ENCODE measurements at regions not wholly inside any gene's neighbourhood (a gene's known extent, or its start where the extent isn't known, plus 50 kb on each side); places are given as distances from the start of the nearest gene placed in this dataset.

GRCh38 chr9:71329873-71330272 is 208.5 kb upstream of the TRPM3 start:
- CTCF ChIA-PET: no interaction called here
- DNase-seq (ENCODE audit: low read depth, low spot score): no peak

DNA sequence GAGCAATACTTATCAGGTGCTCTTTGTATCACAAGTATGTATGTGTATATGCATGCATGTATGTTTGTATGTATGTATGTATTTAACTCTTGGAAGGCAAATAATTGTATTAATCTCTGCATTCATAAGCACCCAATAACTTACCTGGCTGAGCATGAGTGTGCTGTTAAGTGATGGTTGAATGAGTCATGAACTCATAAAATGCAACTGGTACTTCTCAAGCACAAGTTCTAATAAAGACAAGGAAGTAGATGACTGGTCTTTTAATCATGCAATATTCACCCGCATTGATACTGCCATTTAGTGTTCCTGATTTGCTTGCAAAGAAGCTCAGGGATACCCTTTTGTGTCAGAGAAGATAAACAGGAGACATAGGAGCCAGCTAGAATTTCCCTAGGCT is 204.9 kb upstream of the TRPM3 start:
- TF ChIP-seq CTCF (IDR thresholded peaks at IDR 0.05; ENCODE audit: low read depth, low read length): no peak
- no peak for DNase-seq (ENCODE audit: low read depth, low spot score)
- Histone ChIP-seq H3K27me3 (ENCODE audit: control insufficient read depth, insufficient read depth, low read length) (no peaks in the 10 kb centered on the region), H3K9me3 (ENCODE audit: control insufficient read depth, insufficient read depth, low read length) (no peaks in the 10 kb centered on the region), H3K27ac (ENCODE audit: low read depth, low read length) (no peak overlapping the region), H3K4me3 (ENCODE audit: low read depth, low read length) (no peak overlapping the region)
- ChIA-PET CTCF (no interaction called here), POLR2A (no interaction called here)

More at GRCh38 chr9:71329873-71330272, 208.5 kb upstream of the TRPM3 start:
- H3K9me3 ChIP-seq (ENCODE audit: control insufficient read depth, insufficient read depth, low read length): no peaks in the 10 kb centered on the region
- POLR2A ChIA-PET: no interaction called here
- H3K4me3 ChIP-seq (ENCODE audit: low read depth, low read length): no peak overlapping the region
- H3K27ac ChIP-seq (ENCODE audit: low read depth, low read length): no peak overlapping the region
- H3K27me3 ChIP-seq (ENCODE audit: control insufficient read depth, insufficient read depth, low read length): no peaks in the 10 kb centered on the region
- TF ChIP-seq CTCF (IDR thresholded peaks at IDR 0.05; ENCODE audit: low read depth, low read length): no peak

DNA sequence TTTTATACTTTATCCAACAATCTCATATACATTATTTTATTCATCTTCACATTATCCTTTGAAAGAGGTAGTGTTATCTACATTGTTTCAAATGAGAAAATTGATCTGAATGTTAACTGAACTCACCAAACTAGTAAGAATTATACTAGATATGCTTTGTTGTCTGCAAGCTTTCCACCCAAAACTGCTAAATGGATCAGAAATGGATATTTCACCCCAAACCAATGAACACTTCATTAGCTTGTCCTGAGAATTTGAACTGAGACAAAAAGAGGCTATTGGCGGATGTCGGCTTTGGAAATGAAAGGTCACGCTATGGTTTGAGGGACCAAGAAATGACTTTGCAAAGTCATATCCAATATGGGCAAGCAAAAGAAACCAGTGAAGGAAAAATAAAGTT is 201.9 kb upstream of the TRPM3 start:
- H3K4me3 ChIP-seq (ENCODE audit: low read depth, low read length): no peak overlapping the region
- POLR2A ChIA-PET: no interaction called here

DNA sequence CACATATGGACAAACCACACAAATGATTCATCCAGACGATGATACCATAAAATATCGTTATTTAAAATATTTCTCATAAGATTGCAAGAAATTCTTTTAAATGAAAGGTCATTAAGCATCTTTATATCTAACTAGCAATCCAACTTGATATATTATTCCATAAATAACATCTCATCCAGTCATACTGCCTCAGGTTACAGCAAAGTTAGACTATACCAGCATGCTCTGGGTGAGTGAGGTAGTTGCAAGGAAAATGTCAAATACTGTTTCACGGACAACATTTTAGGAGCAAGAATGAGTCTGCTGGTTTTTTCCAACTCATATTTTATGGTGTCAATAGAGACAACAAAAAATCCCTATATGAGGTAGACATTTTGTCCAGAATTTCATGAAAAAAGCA is 200.9 kb upstream of the TRPM3 start:
- no peaks in the 10 kb centered on the region for H3K9me3 ChIP-seq (ENCODE audit: control insufficient read depth, insufficient read depth, low read length)
- ChIA-PET CTCF (no interaction called here), POLR2A (no interaction called here)
- DNase-seq (ENCODE audit: low read depth, low spot score): no peak
- no peak for TF ChIP-seq CTCF (IDR thresholded peaks at IDR 0.05; ENCODE audit: low read depth, low read length)
- H3K27ac ChIP-seq (ENCODE audit: low read depth, low read length): no peak overlapping the region
- H3K4me3 ChIP-seq (ENCODE audit: low read depth, low read length): no peak overlapping the region
- H3K27me3 ChIP-seq (ENCODE audit: control insufficient read depth, insufficient read depth, low read length): no peaks in the 10 kb centered on the region

More for the DNA sequence above, 201.9 kb upstream of the TRPM3 start:
- no peak for DNase-seq (ENCODE audit: low read depth, low spot score)
- H3K27ac ChIP-seq (ENCODE audit: low read depth, low read length): no peak overlapping the region
- no peaks in the 10 kb centered on the region for H3K9me3 ChIP-seq (ENCODE audit: control insufficient read depth, insufficient read depth, low read length)
- H3K27me3 ChIP-seq (ENCODE audit: control insufficient read depth, insufficient read depth, low read length): no peaks in the 10 kb centered on the region
- CTCF ChIA-PET: no interaction called here
- no peak for TF ChIP-seq CTCF (IDR thresholded peaks at IDR 0.05; ENCODE audit: low read depth, low read length)

- H3K27me3 ChIP-seq (ENCODE audit: control insufficient read depth, insufficient read depth, low read length): no peaks in the 10 kb centered on the region
- H3K27ac ChIP-seq (ENCODE audit: low read depth, low read length): no peak overlapping the region
- no peak for DNase-seq (ENCODE audit: low read depth, low spot score)
- no peaks in the 10 kb centered on the region for H3K9me3 ChIP-seq (ENCODE audit: control insufficient read depth, insufficient read depth, low read length)
- no peak for TF ChIP-seq CTCF (IDR thresholded peaks at IDR 0.05; ENCODE audit: low read depth, low read length)
- H3K4me3 ChIP-seq (ENCODE audit: low read depth, low read length): no peak overlapping the region
- CTCF ChIA-PET: interaction anchor here (0.7 kb wide), 1 partner anchor 198 kb away, joined by 3 read pairs; no protein-coding TSS in a partner anchor
- POLR2A ChIA-PET: no interaction called here
Measured at GRCh38 chr9:71308454-71308853, 187.0 kb upstream of the TRPM3 start.
